H9 (cell line): ENCODE measurements at regions not wholly inside any gene's neighbourhood (a gene's known extent, or its start where the extent isn't known, plus 50 kb on each side); places are given as distances from the start of the nearest gene placed in this dataset.

Experiments used
- DNase-seq: peaks from one replicate; pipeline ENCODE4 v3.0.0-alpha.2; 2017
- H2AFZ ChIP-seq: one replicate; pipeline ENCODE4 v1.6.1; 2013; ENCODE audit warnings: mild to moderate bottlenecking, low read length, control low read depth, moderate library complexity
- H2AK5ac ChIP-seq: 2 replicates; pipeline ENCODE4 v1.6.1; 2013; ENCODE audit warnings: low read length, control low read depth, mixed read lengths; ENCODE audit not compliant: insufficient read length
- H2BK120ac ChIP-seq: one replicate; pipeline ENCODE4 v1.6.1; 2013; ENCODE audit warnings: low read depth, mild to moderate bottlenecking, low read length, control low read depth, inconsistent platforms; ENCODE audit not compliant: poor library complexity, severe bottlenecking
- H2BK12ac ChIP-seq: 2 replicates; pipeline ENCODE4 v1.6.1; 2013; ENCODE audit warnings: low read length, control low read depth, mixed read lengths, low read depth; ENCODE audit not compliant: insufficient read length
- H2BK15ac ChIP-seq: 2 replicates; pipeline ENCODE4 v1.6.1; 2013; ENCODE audit warnings: low read depth, low read length, control low read depth
- H2BK20ac ChIP-seq: one replicate; pipeline ENCODE4 v1.6.1; 2013; ENCODE audit warnings: low read depth, mild to moderate bottlenecking, low read length, control low read depth, inconsistent platforms; ENCODE audit not compliant: poor library complexity, severe bottlenecking
- H2BK5ac ChIP-seq: 2 replicates; pipeline ENCODE4 v1.6.1; 2013; ENCODE audit warnings: low read length, control low read depth, mixed read lengths; ENCODE audit not compliant: insufficient read length
- H3K14ac ChIP-seq: 2 replicates; pipeline ENCODE4 v1.6.1; 2013; ENCODE audit warnings: low read length, control low read depth; ENCODE audit not compliant: insufficient read depth
- H3K18ac ChIP-seq: 2 replicates; pipeline ENCODE4 v1.6.1; 2013; ENCODE audit warnings: low read depth, mild to moderate bottlenecking, mixed read lengths, low read length, control low read depth; ENCODE audit not compliant: insufficient read length
- H3K23ac ChIP-seq: 2 replicates; pipeline ENCODE4 v1.6.1; 2013; ENCODE audit warnings: low read length, control low read depth, mixed read lengths, low read depth; ENCODE audit not compliant: insufficient read length
- H3K23me2 ChIP-seq: 2 replicates; pipeline ENCODE4 v1.6.1; 2013; ENCODE audit warnings: low read depth, mild to moderate bottlenecking, mixed read lengths, low read length, control low read depth; ENCODE audit not compliant: insufficient read length, poor library complexity, severe bottlenecking
- H3K27ac ChIP-seq: 2 replicates; pipeline ENCODE4 v1.5.1; 2013; ENCODE audit warnings: low read length, control low read depth, mixed read lengths, low read depth; ENCODE audit not compliant: insufficient read length
- H3K27me3 ChIP-seq: 2 replicates; pipeline ENCODE4 v1.6.1; 2013; ENCODE audit warnings: low read length, control low read depth, inconsistent platforms; ENCODE audit not compliant: insufficient read depth
- H3K4ac ChIP-seq: 2 replicates; pipeline ENCODE4 v1.6.1; 2013; ENCODE audit warnings: low read depth, mild to moderate bottlenecking, control low read depth, inconsistent platforms, low read length, moderate library complexity
- H3K4me1 ChIP-seq: 2 replicates; pipeline ENCODE4 v1.6.1; 2013; ENCODE audit warnings: low read length, control low read depth, inconsistent platforms; ENCODE audit not compliant: insufficient read depth
- H3K4me2 ChIP-seq: 2 replicates; pipeline ENCODE4 v1.6.1; 2013; ENCODE audit warnings: low read length, control low read depth, mixed read lengths; ENCODE audit not compliant: insufficient read length, insufficient read depth
- H3K56ac ChIP-seq: 2 replicates; pipeline ENCODE4 v1.6.1; 2013; ENCODE audit warnings: low read depth, mild to moderate bottlenecking, mixed read lengths, low read length, control low read depth; ENCODE audit not compliant: insufficient read length
- H3K79me1 ChIP-seq: 2 replicates; pipeline ENCODE4 v1.6.1; 2013; ENCODE audit warnings: low read depth, mild to moderate bottlenecking, moderate library complexity, low read length, control low read depth, inconsistent platforms; ENCODE audit not compliant: insufficient read depth, poor library complexity, severe bottlenecking
- H3K79me2 ChIP-seq: 2 replicates; pipeline ENCODE4 v1.6.1; 2013; ENCODE audit warnings: low read length, control low read depth, inconsistent platforms; ENCODE audit not compliant: insufficient read depth
- H3K9ac ChIP-seq: 2 replicates; pipeline ENCODE4 v1.6.1; 2013; ENCODE audit warnings: low read length, control low read depth, mixed read lengths; ENCODE audit not compliant: insufficient read length; ENCODE audit errors: extremely low read depth
- H3K9me3 ChIP-seq: one replicate; pipeline ENCODE4 v1.6.1; 2013; ENCODE audit warnings: low read depth, low read length, inconsistent platforms; ENCODE audit not compliant: control insufficient read depth
- H3T11ph ChIP-seq: one replicate; pipeline ENCODE4 v1.6.1; 2013; ENCODE audit warnings: mild to moderate bottlenecking, low read length, control low read depth, inconsistent platforms
- H4K20me1 ChIP-seq: one replicate; pipeline ENCODE4 v1.6.1; 2013; ENCODE audit not compliant: control insufficient read depth, insufficient read length, insufficient read depth
- H4K5ac ChIP-seq: 2 replicates; pipeline ENCODE4 v1.6.1; 2013; ENCODE audit warnings: low read depth, mild to moderate bottlenecking, mixed read lengths, low read length, control low read depth; ENCODE audit not compliant: insufficient read length
- H4K8ac ChIP-seq: replicated peaks from 2 replicates; pipeline ENCODE4 v1.6.1; 2013; ENCODE audit warnings: low read length, control low read depth, mixed read lengths, low read depth; ENCODE audit not compliant: insufficient read length
- H4K91ac ChIP-seq: 2 replicates; pipeline ENCODE4 v1.6.1; 2013; ENCODE audit warnings: low read depth, mild to moderate bottlenecking, moderate library complexity, mixed read lengths, low read length, control low read depth; ENCODE audit not compliant: insufficient read length
- H3K27ac Mint-ChIP-seq, 3 experiments: 2 replicates in 2 of 3; 3 replicates in 1 of 3; pipeline ENCODE4 v1.8.0; 2020 to 2021; ENCODE audit warnings: mixed read lengths in 3 of 3, mild to moderate bottlenecking in 1 of 3, moderate library complexity in 1 of 3
- H3K27me3 Mint-ChIP-seq: 2 replicates; pipeline ENCODE4 v1.8.0; 2021; ENCODE audit warnings: low read depth, mild to moderate bottlenecking, moderate library complexity, mixed read lengths
- H3K36me3 Mint-ChIP-seq, 3 experiments: 2 replicates in 2 of 3; 3 replicates in 1 of 3; pipeline ENCODE4 v1.8.0; 2020 to 2021; ENCODE audit warnings: low read depth in 3 of 3, mixed read lengths in 3 of 3; ENCODE audit not compliant: insufficient read depth in 1 of 3
- H3K4me1 Mint-ChIP-seq, 2 experiments: 2 replicates each; pipeline ENCODE4 v1.8.0; 2020; ENCODE audit warnings: mixed read lengths in 2 of 2
- H3K4me3 Mint-ChIP-seq, 2 experiments: 2 replicates in 1 of 2; 3 replicates in 1 of 2; pipeline ENCODE4 v1.8.0; 2020 to 2021; ENCODE audit warnings: mild to moderate bottlenecking in 2 of 2, mixed read lengths in 2 of 2, moderate library complexity in 1 of 2
- H3K9me3 Mint-ChIP-seq, 2 experiments: 2 replicates in 1 of 2; 3 replicates in 1 of 2; pipeline ENCODE4 v1.8.0; 2020; ENCODE audit warnings: mild to moderate bottlenecking in 2 of 2, mixed read lengths in 2 of 2, moderate library complexity in 1 of 2
- CTCF ChIP-seq: fragments of 200-600 bp; sonication (generic); conservative IDR thresholded peaks from 3 replicates; pipeline ENCODE4 v1.8.0; 2021; ENCODE audit warnings: antibody characterized with exemption, mild to moderate bottlenecking
- WGBS: extraction: QIAGEN DNeasy Blood & Tissue Kit; methylation state at CpG from one replicate; pipeline ENCODE4 v1.1.7; 2013; ENCODE audit warnings: missing lambda C conversion rate, low lambda C conversion rate, mixed read lengths; ENCODE audit not compliant: insufficient read length; ENCODE audit errors: extremely low coverage; 5-methylcytosine and 5-hydroxymethylcytosine counted together

GRCh38 chr1:221563476-221563921 lies 178.4 kb downstream of the DUSP10 start:
- no peak overlapping the region for H2AK5ac ChIP-seq
- no CpG with 5 or more reads among the region's 24 CpGs for WGBS
- H3K27me3 ChIP-seq, result no peaks in the 10 kb centered on the region
- Mint-ChIP-seq H3K4me3 (no peak overlapping the region), H3K9me3 (no peaks in the 10 kb centered on the region), H3K36me3 (no peaks in the 10 kb centered on the region), H3K27ac (peak overlapping the region in 1 of 3 experiments; percentile 69; a peak in 2 of 7 replicates), H3K4me1 (peaks cover 9% of the 10 kb centered on the region in 2 experiments; a peak in 3 of 4 replicates), H3K27me3 (no peaks in the 10 kb centered on the region)
- H3K56ac ChIP-seq, result no peak overlapping the region
- no peak overlapping the region for H3K18ac ChIP-seq
- no peak overlapping the region for H2BK15ac ChIP-seq
- no peak overlapping the region for H2BK20ac ChIP-seq
- H3K79me1 ChIP-seq, result no peaks in the 10 kb centered on the region
- no peak overlapping the region for H4K91ac ChIP-seq
- no peak overlapping the region for H3K23ac ChIP-seq
- H3K23me2 ChIP-seq, result no peaks in the 10 kb centered on the region
- DNase-seq, result no peak
- no peak overlapping the region for H3K4me2 ChIP-seq
- H3K9me3 ChIP-seq, result no peaks in the 10 kb centered on the region
- H3K27ac ChIP-seq, result no peak overlapping the region
- no peak overlapping the region for H2BK5ac ChIP-seq
- no peak overlapping the region for H2BK120ac ChIP-seq
- H3K14ac ChIP-seq, result no peak overlapping the region
- no peaks in the 10 kb centered on the region for H3K79me2 ChIP-seq
- no peaks in the 10 kb centered on the region for H4K20me1 ChIP-seq
- H4K5ac ChIP-seq, result no peak overlapping the region
- H3K4ac ChIP-seq, result no peak overlapping the region
- no peak overlapping the region for H3K9ac ChIP-seq
- H3K4me1 ChIP-seq, result peaks cover 3% of the 10 kb centered on the region; the same call in 1 of the 2 replicates
- no peak for TF ChIP-seq CTCF
- H3T11ph ChIP-seq, result no peak overlapping the region
- H2AFZ ChIP-seq, result no peak overlapping the region
- no peak overlapping the region for H2BK12ac ChIP-seq
- H4K8ac ChIP-seq, result no peak overlapping the region
